ENCODE measurements at regions not wholly inside any gene's neighbourhood (a gene's known extent, or its start where the extent isn't known, plus 50 kb on each side); places are given as distances from the start of the nearest gene placed in this dataset.

DNA sequence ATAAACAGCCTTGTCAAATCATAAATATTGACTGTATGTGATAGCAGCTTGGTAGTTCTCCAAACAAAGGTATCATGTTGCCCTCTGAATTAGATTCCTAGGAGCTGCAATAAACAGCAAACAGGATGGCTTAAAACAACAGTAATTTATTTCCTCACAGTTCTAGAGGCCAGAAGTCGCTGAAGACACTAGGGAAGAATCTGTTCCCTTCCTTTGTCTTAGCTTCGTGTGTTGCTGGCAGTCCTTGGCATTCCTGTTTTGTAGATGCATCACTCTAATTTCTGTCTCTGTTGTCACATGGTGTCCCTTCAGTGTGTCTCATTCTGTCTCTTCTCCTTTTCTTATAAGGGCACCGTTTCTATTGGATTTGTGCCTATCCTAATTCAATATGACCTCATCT, 679.3 kb downstream of the OTOL1 start:
- CTCF ChIA-PET, result no interaction called here
- POLR2A ChIA-PET (ENCODE audit: low non-redundant PET), result no interaction called here
- H3K4me1 ChIP-seq (ENCODE audit: insufficient read depth, low read length, poor library complexity, severe bottlenecking), result no peaks in the 10 kb centered on the region
- no peak overlapping the region for H3K4me3 ChIP-seq (ENCODE audit: low read depth, low read length, poor library complexity, severe bottlenecking)
- DNase-seq (ENCODE audit: low spot score), result no peak
- H3K9me3 ChIP-seq (ENCODE audit: low read depth, low read length, poor library complexity, severe bottlenecking), result peaks cover 5% of the 10 kb centered on the region
- no peaks in the 10 kb centered on the region for H3K27me3 ChIP-seq (replicated peaks; ENCODE audit: insufficient read depth, low read depth, low read length, poor library complexity)
- TF ChIP-seq, protein P1, sequence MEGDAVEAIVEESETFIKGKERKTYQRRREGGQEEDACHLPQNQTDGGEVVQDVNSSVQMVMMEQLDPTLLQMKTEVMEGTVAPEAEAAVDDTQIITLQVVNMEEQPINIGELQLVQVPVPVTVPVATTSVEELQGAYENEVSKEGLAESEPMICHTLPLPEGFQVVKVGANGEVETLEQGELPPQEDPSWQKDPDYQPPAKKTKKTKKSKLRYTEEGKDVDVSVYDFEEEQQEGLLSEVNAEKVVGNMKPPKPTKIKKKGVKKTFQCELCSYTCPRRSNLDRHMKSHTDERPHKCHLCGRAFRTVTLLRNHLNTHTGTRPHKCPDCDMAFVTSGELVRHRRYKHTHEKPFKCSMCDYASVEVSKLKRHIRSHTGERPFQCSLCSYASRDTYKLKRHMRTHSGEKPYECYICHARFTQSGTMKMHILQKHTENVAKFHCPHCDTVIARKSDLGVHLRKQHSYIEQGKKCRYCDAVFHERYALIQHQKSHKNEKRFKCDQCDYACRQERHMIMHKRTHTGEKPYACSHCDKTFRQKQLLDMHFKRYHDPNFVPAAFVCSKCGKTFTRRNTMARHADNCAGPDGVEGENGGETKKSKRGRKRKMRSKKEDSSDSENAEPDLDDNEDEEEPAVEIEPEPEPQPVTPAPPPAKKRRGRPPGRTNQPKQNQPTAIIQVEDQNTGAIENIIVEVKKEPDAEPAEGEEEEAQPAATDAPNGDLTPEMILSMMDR (conservative IDR thresholded peaks at IDR 0.05; ENCODE audit: low read depth, low read length), result no peak
- TF ChIP-seq EZH2 (IDR thresholded peaks at IDR 0.05; ENCODE audit: borderline replicate concordance, low read depth, low read length, poor library complexity, severe bottlenecking), result no peak
- H3K36me3 ChIP-seq (ENCODE audit: insufficient read depth, low read length, poor library complexity, severe bottlenecking), result no peaks in the 10 kb centered on the region
- BruUV-seq (replicated peaks), result no TSS peak
- intact Hi-C loops (cut with micrococcal nuclease; ENCODE audit: unreplicated experiment), result no loop called here
- H3K27ac ChIP-seq (ENCODE audit: low read depth, low read length, poor library complexity, severe bottlenecking), result no peak overlapping the region

- no peak for DNase-seq (ENCODE audit: low spot score)
- no peak overlapping the region for H3K4me3 ChIP-seq (ENCODE audit: low read depth, low read length, poor library complexity, severe bottlenecking)
- BruUV-seq (replicated peaks), result no TSS peak
- no peaks in the 10 kb centered on the region for H3K36me3 ChIP-seq (ENCODE audit: insufficient read depth, low read length, poor library complexity, severe bottlenecking)
- ChIA-PET CTCF (no interaction called here), POLR2A (ENCODE audit: low non-redundant PET) (no interaction called here)
- no peaks in the 10 kb centered on the region for H3K4me1 ChIP-seq (ENCODE audit: insufficient read depth, low read length, poor library complexity, severe bottlenecking)
- TF ChIP-seq, protein P1 (conservative IDR thresholded peaks at IDR 0.05; ENCODE audit: low read depth, low read length), result no peak
- no peak overlapping the region for H3K27ac ChIP-seq (ENCODE audit: low read depth, low read length, poor library complexity, severe bottlenecking)
- intact Hi-C loops (cut with micrococcal nuclease; ENCODE audit: unreplicated experiment), result no loop called here
- no peaks in the 10 kb centered on the region for H3K9me3 ChIP-seq (ENCODE audit: low read depth, low read length, poor library complexity, severe bottlenecking)
- no peaks in the 10 kb centered on the region for H3K27me3 ChIP-seq (replicated peaks; ENCODE audit: insufficient read depth, low read depth, low read length, poor library complexity)
These were observed 686.8 kb downstream of the OTOL1 start for GRCh38 chr3:162183440-162183839.

GRCh38 chr3:162192340-162193029, 695.9 kb downstream of the OTOL1 start:
- no peak overlapping the region for H3K27ac ChIP-seq (ENCODE audit: low read depth, low read length, poor library complexity, severe bottlenecking)
- H3K27me3 ChIP-seq (replicated peaks; ENCODE audit: insufficient read depth, low read depth, low read length, poor library complexity), result no peaks in the 10 kb centered on the region
- TF ChIP-seq, protein P1 (conservative IDR thresholded peaks at IDR 0.05; ENCODE audit: low read depth, low read length), result no peak
- TF ChIP-seq EZH2 (IDR thresholded peaks at IDR 0.05; ENCODE audit: borderline replicate concordance, low read depth, low read length, poor library complexity, severe bottlenecking), result no peak
- POLR2A ChIA-PET (ENCODE audit: low non-redundant PET), result no interaction called here
- H3K4me3 ChIP-seq (ENCODE audit: low read depth, low read length, poor library complexity, severe bottlenecking), result no peak overlapping the region
- no peaks in the 10 kb centered on the region for H3K36me3 ChIP-seq (ENCODE audit: insufficient read depth, low read length, poor library complexity, severe bottlenecking)
- CTCF ChIA-PET, result no interaction called here
- DNase-seq (ENCODE audit: low spot score), result no peak
- no peaks in the 10 kb centered on the region for H3K4me1 ChIP-seq (ENCODE audit: insufficient read depth, low read length, poor library complexity, severe bottlenecking)
- no TSS peak for BruUV-seq (replicated peaks)
- no peaks in the 10 kb centered on the region for H3K9me3 ChIP-seq (ENCODE audit: low read depth, low read length, poor library complexity, severe bottlenecking)
- intact Hi-C loops (cut with micrococcal nuclease; ENCODE audit: unreplicated experiment), result no loop called here

All from A673 (cell line).